K562 (cell line): ENCODE measurements at regions not wholly inside any gene's neighbourhood (a gene's known extent, or its start where the extent isn't known, plus 50 kb on each side); places are given as distances from the start of the nearest gene placed in this dataset.

Experiments
- ATAC-seq: fragments of 200-7000 bp; cut with Tn5 transposase; 3 replicates; pipeline ENCODE4 v1.9.1; 2020; ENCODE audit warnings: moderate library complexity
- BruUV-seq: library from RNA; stranded (reverse); fragments of 400-500 nt; replicated peaks from 2 replicates; lab custom pipeline; 2021; lab: Mats Ljungman, UMichigan
- CTCF ChIA-PET: fragments of 300-600 bp; formaldehyde crosslinking; extraction: SDS; loops from one replicate; lab custom pipeline; 2021; ENCODE audit warnings: low intra/inter-chr PET ratio; lab: Yijun Ruan, JAX
- POLR2A ChIA-PET: fragments of 300-600, 350-650 bp; sonication (Branson Sonifier 250); formaldehyde crosslinking; extraction: SDS; loops from one replicate; lab custom pipeline; 2021; ENCODE audit warnings: antibody characterized with exemption, inconsistent platforms; lab: Yijun Ruan, JAX
- DNase-seq, 4 experiments: peaks; one replicate each; pipeline versions ENCODE4 v3.0.0 to v3.0.0-alpha.2; 2011 to 2018; ENCODE audit warnings: low spot score in 3 of 4, mixed read lengths in 3 of 4; ENCODE audit errors: extremely low read depth in 1 of 4
- FAIRE-seq: peaks from 2 replicates; lab custom pipeline; 2011; peaks lifted over from hg19 to GRCh38; lab: Jason Lieb, UNC
- H2AFZ ChIP-seq: 2 replicates; pipeline ENCODE4 v1.6.0; 2011; ENCODE audit warnings: low read depth, low read length, control low read depth, inconsistent platforms
- H3K27ac ChIP-seq: fragments of 200-600 bp; 3 replicates; pipeline ENCODE4 v1.8.0; 2011; ENCODE audit warnings: low read depth, mild to moderate bottlenecking, control low read depth, inconsistent platforms, low read length, moderate library complexity, mixed read lengths; ENCODE audit errors: extremely low read depth
- H3K27me3 ChIP-seq, 2 experiments: fragments of 300-600 bp in 1 of 2; 2 replicates in 1 of 2; 3 replicates in 1 of 2; pipeline versions ENCODE4 v1.6.0 to v1.8.0; 2011; ENCODE audit warnings: inconsistent platforms in 2 of 2, low read length in 2 of 2, mild to moderate bottlenecking in 1 of 2, mixed read lengths in 1 of 2, moderate library complexity in 1 of 2; ENCODE audit not compliant: control insufficient read depth in 2 of 2, insufficient read depth in 2 of 2
- H3K36me3 ChIP-seq: fragments of 300-600 bp; 3 replicates; pipeline ENCODE4 v1.8.0; 2011; ENCODE audit warnings: mild to moderate bottlenecking, low read length, inconsistent platforms; ENCODE audit not compliant: control insufficient read depth, insufficient read depth
- H3K4me1 ChIP-seq, 2 experiments: fragments of 200-600 bp in 1 of 2; replicated peaks in 1 of 2; 2 replicates in 1 of 2; 3 replicates in 1 of 2; pipeline versions ENCODE4 v1.5.1 to v1.8.0; 2011; ENCODE audit warnings: inconsistent platforms in 2 of 2, low read length in 2 of 2, mild to moderate bottlenecking in 1 of 2, mixed read lengths in 1 of 2, moderate library complexity in 1 of 2; ENCODE audit not compliant: control insufficient read depth in 2 of 2, insufficient read depth in 2 of 2
- H3K4me2 ChIP-seq: 2 replicates; pipeline ENCODE4 v1.6.1; 2011; ENCODE audit warnings: low read length, control low read depth, inconsistent platforms, mixed read lengths; ENCODE audit not compliant: insufficient read depth
- H3K4me3 ChIP-seq: fragments of 200-600 bp; sonication (generic), shearing (Covaris generic); 2 replicates; pipeline ENCODE4 v1.5.1; 2016; ENCODE audit warnings: control low read depth, inconsistent platforms
- H3K79me2 ChIP-seq: fragments of 200-600 bp; 3 replicates; pipeline ENCODE4 v1.8.0; 2011; ENCODE audit warnings: low read length, inconsistent platforms; ENCODE audit not compliant: control insufficient read depth, insufficient read depth
- H3K9ac ChIP-seq, 2 experiments: 2 replicates each; pipeline versions ENCODE4 v1.6.0 to v1.6.1; 2011; ENCODE audit warnings: low read depth in 2 of 2, low read length in 2 of 2, control low read depth in 1 of 2, inconsistent platforms in 1 of 2, mild to moderate bottlenecking in 1 of 2, mixed read lengths in 1 of 2; ENCODE audit not compliant: insufficient read depth in 1 of 2
- H3K9me1 ChIP-seq: one replicate; pipeline ENCODE4 v1.6.0; 2011; ENCODE audit warnings: inconsistent platforms, mild to moderate bottlenecking, low read length, moderate library complexity; ENCODE audit not compliant: control insufficient read depth, insufficient read depth
- H3K9me3 ChIP-seq: replicated peaks from 2 replicates; pipeline ENCODE4 v1.5.1; 2011; ENCODE audit warnings: low read depth, low read length, inconsistent platforms; ENCODE audit not compliant: control insufficient read depth, insufficient read depth
- H4K20me1 ChIP-seq: replicated peaks from 2 replicates; pipeline ENCODE4 v1.6.1; 2011; ENCODE audit warnings: low read length, inconsistent platforms, mixed read lengths; ENCODE audit not compliant: control insufficient read depth, insufficient read depth
- CBX3 ChIP-seq, 2 experiments: IDR thresholded peaks; 1 replicate in 1 of 2; 2 replicates in 1 of 2; pipeline ENCODE4 v1.6.1; 2012; ENCODE audit warnings: inconsistent platforms in 2 of 2, low read length in 2 of 2, borderline replicate concordance in 1 of 2, control low read depth in 1 of 2
- CHD1 ChIP-seq: fragments of 200-600 bp; sonication (generic); IDR thresholded peaks from one replicate; pipeline ENCODE4 v1.6.1; 2012; ENCODE audit warnings: mild to moderate bottlenecking, moderate library complexity, low read length, inconsistent platforms
- GTF2E2 ChIP-seq: fragments of 200-800 bp; sonication (Bioruptor generic); IDR thresholded peaks from 2 replicates; pipeline ENCODE4 v1.6.1; 2016; ENCODE audit warnings: missing genetic modification characterization, missing compliant biosample characterization
- MITF ChIP-seq: IDR thresholded peaks from 2 replicates; pipeline ENCODE4 v1.6.1; 2014; ENCODE audit warnings: antibody characterized with exemption
- MXI1 ChIP-seq: IDR thresholded peaks from 2 replicates; pipeline ENCODE4 v1.6.1; 2011; ENCODE audit warnings: low read depth, mild to moderate bottlenecking, improper control_type of control experiment, low read length
- PCBP1 ChIP-seq: fragments of 200-400 bp; formaldehyde crosslinking; IDR thresholded peaks from 2 replicates; pipeline ENCODE4 v1.6.1; 2018; ENCODE audit warnings: mild to moderate bottlenecking, low read depth, low read length; ENCODE audit not compliant: poor library complexity, severe bottlenecking
- TAF15 ChIP-seq: fragments of 200-400 bp; formaldehyde crosslinking; IDR thresholded peaks from 2 replicates; pipeline ENCODE4 v1.6.1; 2017; ENCODE audit warnings: mild to moderate bottlenecking, low read depth, low read length, moderate library complexity
- VEZF1 ChIP-seq: fragments of 200-800 bp; sonication (Bioruptor generic); IDR thresholded peaks from 2 replicates; pipeline ENCODE4 v1.6.1; 2017; ENCODE audit warnings: missing genetic modification characterization, missing compliant biosample characterization
- YBX1 ChIP-seq: fragments of 450-650 bp; IDR thresholded peaks from 2 replicates; pipeline ENCODE4 v1.7.1; 2016; ENCODE audit warnings: mild to moderate bottlenecking
- ZNF12 ChIP-seq: sonication (generic); formaldehyde crosslinking; IDR thresholded peaks from 2 replicates; pipeline ENCODE4 v1.4.0; 2020; ENCODE audit warnings: mild to moderate bottlenecking, missing genetic modification reagents
- ZNF707 ChIP-seq: fragments of 250-450 bp; sonication (Bioruptor Pico); conservative IDR thresholded peaks from 2 replicates; pipeline ENCODE4 v1.8.0; 2022; ENCODE audit warnings: inconsistent platforms, mild to moderate bottlenecking, moderate library complexity
- WGBS: fragments of 100-300 bp; shearing (Covaris generic); methylation state at CpG from one replicate; pipeline ENCODE4 v1.1.6; 2016; ENCODE audit warnings: low coverage, mixed read lengths; ENCODE audit not compliant: insufficient coverage; ENCODE audit errors: missing lambda C conversion rate; 5-methylcytosine and 5-hydroxymethylcytosine counted together
- in situ Hi-C: fragments of 300-500 bp; cut with MboI; formaldehyde crosslinking; loops from 4 replicates; pipeline ENCODE4 v1.15.0; 2018; ENCODE audit warnings: inconsistent platforms, mixed read lengths
- intact Hi-C: fragments of 100-400 bp; cut with micrococcal nuclease; formaldehyde crosslinking; loops from 2 replicates; pipeline ENCODE4 v1.14.2; 2022

- TF ChIP-seq ZNF707 (CRISPR knock-in tag) = no peak
Measured at GRCh38 chr9:79020276-79020675, 551.5 kb upstream of the TLE4 start (continued).

- H3K79me2 ChIP-seq = no peaks in the 10 kb centered on the region
- no TSS peak for BruUV-seq
- no peaks in the 10 kb centered on the region for H3K9me1 ChIP-seq
- H3K27ac ChIP-seq = no peak overlapping the region
- no peak for TF ChIP-seq TAF15
- TF ChIP-seq CHD1 = no peak
- TF ChIP-seq PCBP1 = no peak
- TF ChIP-seq ZNF12 (CRISPR knock-in tag) = no peak
- no peak for TF ChIP-seq GTF2E2 (tag)
- TF ChIP-seq CBX3 (IDR thresholded peaks at IDR 0.05; ENCODE audit: borderline replicate concordance in 1 of 2, low read length in 2 of 2) = no peak
- TF ChIP-seq MXI1 = no peak
- TF ChIP-seq YBX1 = no peak
- no peak for TF ChIP-seq MITF
- no peak for TF ChIP-seq VEZF1 (CRISPR knock-in tag)
- TF ChIP-seq, all 486 proteins: peak for 0
- no peaks in the 10 kb centered on the region for H3K36me3 ChIP-seq
- H3K4me1 ChIP-seq = no peaks in the 10 kb centered on the region
- no peak for ATAC-seq
- no peak for FAIRE-seq
- no peak overlapping the region for H2AFZ ChIP-seq
- H3K4me3 ChIP-seq = no peak overlapping the region
- no peak for DNase-seq
- no peaks in the 10 kb centered on the region for H3K27me3 ChIP-seq
- no peaks in the 10 kb centered on the region for H4K20me1 ChIP-seq
- POLR2A ChIA-PET = no interaction called here
- no peaks in the 10 kb centered on the region for H3K9me3 ChIP-seq
- CTCF ChIA-PET = no interaction called here
- no peak overlapping the region for H3K9ac ChIP-seq
- intact Hi-C loops = no loop called here
- no peak overlapping the region for H3K4me2 ChIP-seq
- in situ Hi-C loops = no loop called here
- WGBS = 0% methylated on average over 1 of the region's 1 CpG
Measured at GRCh38 chr9:79021084-79021483, 550.7 kb upstream of the TLE4 start.
